ENCODE measurements at regions not wholly inside any gene's neighbourhood (a gene's known extent, or its start where the extent isn't known, plus 50 kb on each side); places are given as distances from the start of the nearest gene placed in this dataset.

- no peaks in the 10 kb centered on the region for H3K27me3 ChIP-seq (ENCODE audit: control insufficient read depth, insufficient read depth, low read length)
- no peak overlapping the region for H3K27ac ChIP-seq (ENCODE audit: low read depth, low read length)
- DNase-seq (ENCODE audit: low read depth in 4 of 6, low spot score in 6 of 6) = peak in 2 of 6 donors; percentile 50 to 62
- no peak overlapping the region for H3K4me3 ChIP-seq (ENCODE audit: low read depth, low read length)
- H3K9me3 ChIP-seq (ENCODE audit: control insufficient read depth, insufficient read depth, low read length) = no peaks in the 10 kb centered on the region
- no peaks in the 10 kb centered on the region for H3K36me3 ChIP-seq (ENCODE audit: control insufficient read depth, insufficient read depth, low read length)
- WGBS (ENCODE audit: insufficient coverage) = 55% methylated on average over 5 of the region's 6 CpGs
- peaks cover 4% of the 10 kb centered on the region for H3K4me1 ChIP-seq (ENCODE audit: control insufficient read depth, insufficient read depth, low read length)
Measured at GRCh38 chr4:81698538-81699296, 227.0 kb upstream of the RASGEF1B start.

DNA sequence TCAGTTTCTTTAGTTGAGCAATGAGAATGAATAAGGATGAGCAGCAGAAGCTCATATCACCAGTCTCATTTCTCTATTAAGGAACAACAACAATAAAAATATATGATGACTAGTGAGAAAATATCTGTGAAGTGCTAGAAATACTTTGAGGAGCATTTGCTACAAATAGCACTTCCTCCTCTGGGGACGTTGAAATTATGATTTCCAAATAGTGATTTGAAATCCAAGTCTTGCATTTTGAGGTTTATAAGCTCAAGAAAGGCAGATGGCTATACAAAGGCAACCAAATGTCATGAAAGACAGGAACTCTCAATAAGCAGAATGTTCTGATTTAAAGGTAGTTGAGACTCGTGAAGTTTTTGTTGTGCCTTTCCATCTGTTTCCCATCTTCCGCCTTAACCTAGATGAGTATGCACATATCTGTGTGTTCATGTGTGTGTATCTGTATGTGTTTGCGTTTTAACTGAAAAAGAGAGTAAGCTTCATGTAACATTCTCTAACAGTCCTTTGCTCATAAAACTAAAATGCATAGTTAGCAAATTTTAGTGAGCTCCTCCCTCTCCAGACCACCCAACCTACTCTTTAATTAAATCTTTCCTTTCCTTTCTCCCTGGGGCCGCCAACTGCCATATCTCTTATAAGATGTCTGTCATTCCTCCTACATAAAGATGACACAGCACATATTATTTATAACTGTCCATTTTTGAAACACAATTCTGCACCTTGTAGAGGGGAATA is 222.6 kb upstream of the RASGEF1B start:
- Histone ChIP-seq H3K4me1 (ENCODE audit: control insufficient read depth, insufficient read depth, low read length) (peaks cover 7% of the 10 kb centered on the region), H3K4me3 (ENCODE audit: low read depth, low read length) (no peak overlapping the region), H3K9me3 (ENCODE audit: control insufficient read depth, insufficient read depth, low read length) (no peaks in the 10 kb centered on the region), H3K27ac (ENCODE audit: low read depth, low read length) (no peak overlapping the region), H3K36me3 (ENCODE audit: control insufficient read depth, insufficient read depth, low read length) (no peaks in the 10 kb centered on the region), H3K27me3 (ENCODE audit: control insufficient read depth, insufficient read depth, low read length) (no peaks in the 10 kb centered on the region)
- no peak for DNase-seq (ENCODE audit: low read depth in 4 of 6, low spot score in 6 of 6)
- WGBS (ENCODE audit: insufficient coverage) = 67% methylated on average over 1 of the region's 5 CpGs

DNA sequence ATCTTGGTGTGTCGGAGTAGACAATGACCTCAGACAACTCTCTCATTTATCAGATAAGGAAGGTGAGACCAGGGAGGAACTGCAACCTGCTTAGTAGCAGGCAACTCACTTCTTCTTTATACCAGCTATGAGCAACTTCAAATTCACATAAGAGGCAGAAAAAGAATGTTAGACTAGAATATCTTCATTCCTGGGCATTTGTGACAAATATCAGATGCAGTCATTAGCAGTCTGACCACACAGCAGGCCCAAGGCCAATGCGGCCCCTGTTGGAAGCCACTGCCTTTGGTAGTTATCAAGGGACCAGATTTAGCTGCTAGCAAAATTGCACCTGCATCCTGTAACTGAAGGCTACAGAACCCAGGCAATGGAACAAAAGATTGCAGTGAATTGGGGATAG is 219.2 kb upstream of the RASGEF1B start:
- Histone ChIP-seq H3K27ac (ENCODE audit: low read depth, low read length) (no peak overlapping the region), H3K27me3 (ENCODE audit: control insufficient read depth, insufficient read depth, low read length) (no peaks in the 10 kb centered on the region), H3K4me3 (ENCODE audit: low read depth, low read length) (no peak overlapping the region), H3K9me3 (ENCODE audit: control insufficient read depth, insufficient read depth, low read length) (no peaks in the 10 kb centered on the region), H3K4me1 (ENCODE audit: control insufficient read depth, insufficient read depth, low read length) (peaks cover 3% of the 10 kb centered on the region), H3K36me3 (ENCODE audit: control insufficient read depth, insufficient read depth, low read length) (no peaks in the 10 kb centered on the region)
- DNase-seq (ENCODE audit: low read depth in 4 of 6, low spot score in 6 of 6) = no peak
- WGBS (ENCODE audit: insufficient coverage) = 40% methylated on average over 1 of the region's 2 CpGs

- WGBS (ENCODE audit: insufficient coverage) = 100% methylated on average over 1 of the region's 4 CpGs
- DNase-seq (ENCODE audit: low read depth in 4 of 6, low spot score in 6 of 6) = no peak
- no peak overlapping the region for H3K4me3 ChIP-seq (ENCODE audit: low read depth, low read length)
- no peak overlapping the region for H3K27ac ChIP-seq (ENCODE audit: low read depth, low read length)
- H3K4me1 ChIP-seq (ENCODE audit: control insufficient read depth, insufficient read depth, low read length) = peaks cover 3% of the 10 kb centered on the region
- no peaks in the 10 kb centered on the region for H3K27me3 ChIP-seq (ENCODE audit: control insufficient read depth, insufficient read depth, low read length)
- H3K36me3 ChIP-seq (ENCODE audit: control insufficient read depth, insufficient read depth, low read length) = no peaks in the 10 kb centered on the region
- H3K9me3 ChIP-seq (ENCODE audit: control insufficient read depth, insufficient read depth, low read length) = no peaks in the 10 kb centered on the region
Measured at GRCh38 chr4:81688085-81688484, 216.4 kb upstream of the RASGEF1B start.

DNA sequence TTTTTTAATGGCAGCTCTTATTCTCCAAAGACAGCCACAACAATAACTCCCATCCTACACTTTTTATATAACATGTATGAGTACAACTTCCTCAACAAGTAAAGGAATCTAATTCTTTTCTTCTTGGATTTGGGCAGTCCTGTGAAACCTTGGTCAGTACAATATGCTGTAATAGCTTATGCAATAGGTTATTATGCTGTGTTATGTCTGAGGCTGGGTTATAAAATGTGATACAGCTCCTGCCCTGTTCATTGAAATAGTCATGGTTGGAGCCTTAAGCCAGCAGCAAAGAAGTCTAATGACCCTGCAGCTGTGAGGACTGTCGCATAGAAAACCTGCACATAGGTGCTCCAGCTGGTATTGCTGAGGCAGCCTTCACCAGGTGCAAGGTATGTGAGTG is 215.8 kb upstream of the RASGEF1B start:
- Histone ChIP-seq H3K9me3 (ENCODE audit: control insufficient read depth, insufficient read depth, low read length) (no peaks in the 10 kb centered on the region), H3K27me3 (ENCODE audit: control insufficient read depth, insufficient read depth, low read length) (no peaks in the 10 kb centered on the region), H3K4me3 (ENCODE audit: low read depth, low read length) (no peak overlapping the region), H3K4me1 (ENCODE audit: control insufficient read depth, insufficient read depth, low read length) (peaks cover 3% of the 10 kb centered on the region), H3K36me3 (ENCODE audit: control insufficient read depth, insufficient read depth, low read length) (no peaks in the 10 kb centered on the region), H3K27ac (ENCODE audit: low read depth, low read length) (no peak overlapping the region)
- no peak for DNase-seq (ENCODE audit: low read depth in 4 of 6, low spot score in 6 of 6)
- WGBS (ENCODE audit: insufficient coverage) = 80% methylated on average over 1 of the region's 1 CpG

DNA sequence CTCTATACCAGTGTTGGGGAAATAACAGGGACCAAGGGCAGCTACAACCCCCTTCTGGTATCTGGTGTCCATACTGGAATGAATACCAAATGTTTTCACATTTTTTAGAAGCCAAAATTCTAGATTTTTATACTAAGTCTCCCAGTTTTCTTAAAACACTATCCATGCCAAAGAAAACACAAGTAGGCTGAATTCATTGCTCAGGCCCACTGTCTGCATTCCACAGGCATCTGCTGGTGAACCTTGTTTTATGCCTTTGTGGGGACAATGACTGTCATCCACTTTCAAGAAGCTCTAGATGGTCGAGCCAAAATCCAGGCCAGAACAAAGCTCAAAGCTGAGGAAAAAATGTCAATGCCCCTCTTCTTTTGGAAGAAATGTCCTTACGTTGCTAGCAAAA is 213.4 kb upstream of the RASGEF1B start:
- H3K27ac ChIP-seq (ENCODE audit: low read depth, low read length) = no peak overlapping the region
- H3K9me3 ChIP-seq (ENCODE audit: control insufficient read depth, insufficient read depth, low read length) = no peaks in the 10 kb centered on the region
- no peaks in the 10 kb centered on the region for H3K36me3 ChIP-seq (ENCODE audit: control insufficient read depth, insufficient read depth, low read length)
- H3K4me1 ChIP-seq (ENCODE audit: control insufficient read depth, insufficient read depth, low read length) = no peaks in the 10 kb centered on the region
- H3K27me3 ChIP-seq (ENCODE audit: control insufficient read depth, insufficient read depth, low read length) = no peaks in the 10 kb centered on the region
- no peak overlapping the region for H3K4me3 ChIP-seq (ENCODE audit: low read depth, low read length)
- 74% methylated on average over 2 of the region's 2 CpGs for WGBS (ENCODE audit: insufficient coverage)
- no peak for DNase-seq (ENCODE audit: low read depth in 4 of 6, low spot score in 6 of 6)

GRCh38 chr4:81684352-81684751 is 212.6 kb upstream of the RASGEF1B start:
- Histone ChIP-seq H3K36me3 (ENCODE audit: control insufficient read depth, insufficient read depth, low read length) (no peaks in the 10 kb centered on the region), H3K27ac (ENCODE audit: low read depth, low read length) (no peak overlapping the region), H3K9me3 (ENCODE audit: control insufficient read depth, insufficient read depth, low read length) (no peaks in the 10 kb centered on the region), H3K4me3 (ENCODE audit: low read depth, low read length) (no peak overlapping the region), H3K4me1 (ENCODE audit: control insufficient read depth, insufficient read depth, low read length) (no peaks in the 10 kb centered on the region), H3K27me3 (ENCODE audit: control insufficient read depth, insufficient read depth, low read length) (no peaks in the 10 kb centered on the region)
- DNase-seq (ENCODE audit: low read depth in 4 of 6, low spot score in 6 of 6) = peak in 2 of 6 donors; percentile 76 to 80
- 48% methylated on average over 2 of the region's 4 CpGs for WGBS (ENCODE audit: insufficient coverage)

DNA sequence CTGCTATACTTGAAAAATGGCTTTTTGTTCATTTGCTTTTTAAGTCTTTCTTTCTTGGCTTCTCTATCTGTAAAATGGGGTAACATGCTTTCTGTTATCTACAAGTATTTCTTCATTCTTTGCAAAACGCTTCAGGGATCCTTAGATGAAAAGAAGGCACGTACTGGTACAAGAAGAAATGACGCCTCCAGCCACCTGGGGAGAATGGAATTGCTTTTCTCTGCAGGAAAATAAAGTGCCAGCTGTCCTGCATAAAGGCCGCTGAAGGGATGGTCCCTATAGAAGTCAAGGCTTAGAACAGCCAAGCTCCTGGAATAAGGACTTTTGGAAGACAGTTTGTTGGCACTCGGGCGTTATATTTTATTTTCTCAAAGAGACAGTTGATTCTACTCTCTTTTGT is 210.8 kb upstream of the RASGEF1B start:
- Histone ChIP-seq H3K36me3 (ENCODE audit: control insufficient read depth, insufficient read depth, low read length) (no peaks in the 10 kb centered on the region), H3K4me3 (ENCODE audit: low read depth, low read length) (no peak overlapping the region), H3K27me3 (ENCODE audit: control insufficient read depth, insufficient read depth, low read length) (no peaks in the 10 kb centered on the region), H3K9me3 (ENCODE audit: control insufficient read depth, insufficient read depth, low read length) (no peaks in the 10 kb centered on the region), H3K4me1 (ENCODE audit: control insufficient read depth, insufficient read depth, low read length) (no peaks in the 10 kb centered on the region), H3K27ac (ENCODE audit: low read depth, low read length) (no peak overlapping the region)
- 24% methylated on average over 3 of the region's 6 CpGs for WGBS (ENCODE audit: insufficient coverage)
- DNase-seq (ENCODE audit: low read depth in 4 of 6, low spot score in 6 of 6) = peak in 1 of 6 donors; percentile 73

GRCh38 chr4:81679315-81679714 is 207.6 kb upstream of the RASGEF1B start:
- Histone ChIP-seq H3K4me1 (ENCODE audit: control insufficient read depth, insufficient read depth, low read length) (no peaks in the 10 kb centered on the region), H3K9me3 (ENCODE audit: control insufficient read depth, insufficient read depth, low read length) (no peaks in the 10 kb centered on the region), H3K27me3 (ENCODE audit: control insufficient read depth, insufficient read depth, low read length) (no peaks in the 10 kb centered on the region), H3K27ac (ENCODE audit: low read depth, low read length) (no peak overlapping the region), H3K36me3 (ENCODE audit: control insufficient read depth, insufficient read depth, low read length) (no peaks in the 10 kb centered on the region), H3K4me3 (ENCODE audit: low read depth, low read length) (no peak overlapping the region)
- WGBS (ENCODE audit: insufficient coverage) = no CpG with 5 or more reads among the region's 3 CpGs
- peak in 1 of 6 donors; percentile 73 for DNase-seq (ENCODE audit: low read depth in 4 of 6, low spot score in 6 of 6)

- no peak overlapping the region for H3K4me3 ChIP-seq (ENCODE audit: low read depth, low read length)
- H3K27ac ChIP-seq (ENCODE audit: low read depth, low read length) = no peak overlapping the region
- WGBS (ENCODE audit: insufficient coverage) = no CpG with 5 or more reads among the region's 3 CpGs
- H3K36me3 ChIP-seq (ENCODE audit: control insufficient read depth, insufficient read depth, low read length) = no peaks in the 10 kb centered on the region
- no peaks in the 10 kb centered on the region for H3K4me1 ChIP-seq (ENCODE audit: control insufficient read depth, insufficient read depth, low read length)
- no peaks in the 10 kb centered on the region for H3K27me3 ChIP-seq (ENCODE audit: control insufficient read depth, insufficient read depth, low read length)
- no peaks in the 10 kb centered on the region for H3K9me3 ChIP-seq (ENCODE audit: control insufficient read depth, insufficient read depth, low read length)
- no peak for DNase-seq (ENCODE audit: low read depth in 4 of 6, low spot score in 6 of 6)
Measured at GRCh38 chr4:81678801-81679200, 207.1 kb upstream of the RASGEF1B start.

Measured in spinal cord (tissue), 9 donors.